K562 (cell line): ENCODE measurements at regions not wholly inside any gene's neighbourhood (a gene's known extent, or its start where the extent isn't known, plus 50 kb on each side); places are given as distances from the start of the nearest gene placed in this dataset.

Experiments used
- ATAC-seq: fragments of 200-7000 bp; cut with Tn5 transposase; 3 replicates; pipeline ENCODE4 v1.9.1; 2020; ENCODE audit warnings: moderate library complexity
- BruUV-seq: library from RNA; stranded (reverse); fragments of 400-500 nt; replicated peaks from 2 replicates; lab custom pipeline; 2021; lab: Mats Ljungman, UMichigan
- CTCF ChIA-PET: fragments of 300-600 bp; formaldehyde crosslinking; extraction: SDS; loops from one replicate; lab custom pipeline; 2021; ENCODE audit warnings: low intra/inter-chr PET ratio; lab: Yijun Ruan, JAX
- POLR2A ChIA-PET: fragments of 300-600, 350-650 bp; sonication (Branson Sonifier 250); formaldehyde crosslinking; extraction: SDS; loops from one replicate; lab custom pipeline; 2021; ENCODE audit warnings: antibody characterized with exemption, inconsistent platforms; lab: Yijun Ruan, JAX
- DNase-seq, 4 experiments: peaks; one replicate each; pipeline versions ENCODE4 v3.0.0 to v3.0.0-alpha.2; 2011 to 2018; ENCODE audit warnings: low spot score in 3 of 4, mixed read lengths in 3 of 4; ENCODE audit errors: extremely low read depth in 1 of 4
- FAIRE-seq: peaks from 2 replicates; lab custom pipeline; 2011; peaks lifted over from hg19 to GRCh38; lab: Jason Lieb, UNC
- H2AFZ ChIP-seq: 2 replicates; pipeline ENCODE4 v1.6.0; 2011; ENCODE audit warnings: low read depth, low read length, control low read depth, inconsistent platforms
- H3K27ac ChIP-seq: fragments of 200-600 bp; 3 replicates; pipeline ENCODE4 v1.8.0; 2011; ENCODE audit warnings: low read depth, mild to moderate bottlenecking, control low read depth, inconsistent platforms, low read length, moderate library complexity, mixed read lengths; ENCODE audit errors: extremely low read depth
- H3K27me3 ChIP-seq, 2 experiments: fragments of 300-600 bp in 1 of 2; 2 replicates in 1 of 2; 3 replicates in 1 of 2; pipeline versions ENCODE4 v1.6.0 to v1.8.0; 2011; ENCODE audit warnings: inconsistent platforms in 2 of 2, low read length in 2 of 2, mild to moderate bottlenecking in 1 of 2, mixed read lengths in 1 of 2, moderate library complexity in 1 of 2; ENCODE audit not compliant: control insufficient read depth in 2 of 2, insufficient read depth in 2 of 2
- H3K36me3 ChIP-seq: fragments of 300-600 bp; 3 replicates; pipeline ENCODE4 v1.8.0; 2011; ENCODE audit warnings: mild to moderate bottlenecking, low read length, inconsistent platforms; ENCODE audit not compliant: control insufficient read depth, insufficient read depth
- H3K4me1 ChIP-seq, 2 experiments: fragments of 200-600 bp in 1 of 2; replicated peaks in 1 of 2; 2 replicates in 1 of 2; 3 replicates in 1 of 2; pipeline versions ENCODE4 v1.5.1 to v1.8.0; 2011; ENCODE audit warnings: inconsistent platforms in 2 of 2, low read length in 2 of 2, mild to moderate bottlenecking in 1 of 2, mixed read lengths in 1 of 2, moderate library complexity in 1 of 2; ENCODE audit not compliant: control insufficient read depth in 2 of 2, insufficient read depth in 2 of 2
- H3K4me2 ChIP-seq: 2 replicates; pipeline ENCODE4 v1.6.1; 2011; ENCODE audit warnings: low read length, control low read depth, inconsistent platforms, mixed read lengths; ENCODE audit not compliant: insufficient read depth
- H3K4me3 ChIP-seq: fragments of 200-600 bp; sonication (generic), shearing (Covaris generic); 2 replicates; pipeline ENCODE4 v1.5.1; 2016; ENCODE audit warnings: control low read depth, inconsistent platforms
- H3K79me2 ChIP-seq: fragments of 200-600 bp; 3 replicates; pipeline ENCODE4 v1.8.0; 2011; ENCODE audit warnings: low read length, inconsistent platforms; ENCODE audit not compliant: control insufficient read depth, insufficient read depth
- H3K9ac ChIP-seq, 2 experiments: 2 replicates each; pipeline versions ENCODE4 v1.6.0 to v1.6.1; 2011; ENCODE audit warnings: low read depth in 2 of 2, low read length in 2 of 2, control low read depth in 1 of 2, inconsistent platforms in 1 of 2, mild to moderate bottlenecking in 1 of 2, mixed read lengths in 1 of 2; ENCODE audit not compliant: insufficient read depth in 1 of 2
- H3K9me1 ChIP-seq: one replicate; pipeline ENCODE4 v1.6.0; 2011; ENCODE audit warnings: inconsistent platforms, mild to moderate bottlenecking, low read length, moderate library complexity; ENCODE audit not compliant: control insufficient read depth, insufficient read depth
- H3K9me3 ChIP-seq: replicated peaks from 2 replicates; pipeline ENCODE4 v1.5.1; 2011; ENCODE audit warnings: low read depth, low read length, inconsistent platforms; ENCODE audit not compliant: control insufficient read depth, insufficient read depth
- H4K20me1 ChIP-seq: replicated peaks from 2 replicates; pipeline ENCODE4 v1.6.1; 2011; ENCODE audit warnings: low read length, inconsistent platforms, mixed read lengths; ENCODE audit not compliant: control insufficient read depth, insufficient read depth
- HNRNPH1 ChIP-seq: fragments of 200-400 bp; formaldehyde crosslinking; optimal IDR thresholded peaks from 2 replicates; pipeline ENCODE3; 2017; ENCODE audit warnings: low read depth, mild to moderate bottlenecking, low read length, moderate library complexity
- POU5F1 ChIP-seq: fragments of 150-350 bp; IDR thresholded peaks from 2 replicates; pipeline ENCODE4 v1.6.1; 2014; ENCODE audit warnings: borderline replicate concordance, low read length, low read depth, mild to moderate bottlenecking; ENCODE audit not compliant: partially characterized antibody
- RFX5 ChIP-seq: IDR thresholded peaks from 2 replicates; pipeline ENCODE4 v1.6.1; 2011; ENCODE audit warnings: low read depth, mild to moderate bottlenecking, improper control_type of control experiment, low read length
- TCF3 ChIP-seq: sonication (generic); formaldehyde crosslinking; IDR thresholded peaks from 2 replicates; pipeline ENCODE4 v1.4.0; 2020; ENCODE audit warnings: mild to moderate bottlenecking, missing genetic modification reagents
- WGBS: fragments of 100-300 bp; shearing (Covaris generic); methylation state at CpG from one replicate; pipeline ENCODE4 v1.1.6; 2016; ENCODE audit warnings: low coverage, mixed read lengths; ENCODE audit not compliant: insufficient coverage; ENCODE audit errors: missing lambda C conversion rate; 5-methylcytosine and 5-hydroxymethylcytosine counted together
- in situ Hi-C: fragments of 300-500 bp; cut with MboI; formaldehyde crosslinking; loops from 4 replicates; pipeline ENCODE4 v1.15.0; 2018; ENCODE audit warnings: inconsistent platforms, mixed read lengths
- intact Hi-C: fragments of 100-400 bp; cut with micrococcal nuclease; formaldehyde crosslinking; loops from 2 replicates; pipeline ENCODE4 v1.14.2; 2022
- TF ChIP-seq, protein P1 (sequence below): fragments of 450-650 bp; IDR thresholded peaks from 2 replicates; pipeline ENCODE4 v1.6.1; 2016
- TF ChIP-seq, protein P2 (sequence below): fragments of 250-450 bp; sonication (Bioruptor Pico); IDR thresholded peaks from 2 replicates; pipeline ENCODE4 v1.4.0; 2020; ENCODE audit warnings: mild to moderate bottlenecking
- TF ChIP-seq, protein P3 (sequence below): fragments of 450-650 bp; IDR thresholded peaks from 2 replicates; pipeline ENCODE4 v1.7.1; 2018; ENCODE audit warnings: mild to moderate bottlenecking, low read depth; ENCODE audit not compliant: partially characterized antibody

DNA sequence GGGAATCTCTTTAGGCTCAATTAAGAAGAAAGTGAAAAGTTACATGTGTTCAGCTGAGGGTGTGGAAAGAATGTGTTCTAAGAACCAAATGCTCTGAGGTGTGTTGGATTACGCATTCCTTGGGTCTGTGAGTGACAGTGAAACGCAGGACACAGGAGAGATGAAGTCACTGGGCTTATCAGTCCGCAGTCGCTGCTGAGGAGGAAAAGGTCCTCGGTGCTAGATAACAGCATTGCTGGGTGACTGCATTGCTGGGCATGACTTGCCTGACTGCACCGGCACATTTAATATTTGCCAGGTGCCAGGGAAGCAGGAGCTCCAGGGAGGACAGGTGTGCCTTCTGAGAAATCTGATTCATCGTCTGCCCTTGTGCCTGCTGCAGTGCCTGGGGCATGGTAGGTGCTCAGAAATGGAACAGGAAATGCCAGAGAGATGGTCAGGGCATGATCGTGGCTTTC is 64.4 kb upstream of the FZD10 start:
- Histone ChIP-seq H3K4me1 (no peaks in the 10 kb centered on the region), H3K4me3 (no peak overlapping the region), H2AFZ (no peak overlapping the region), H3K27ac (no peak overlapping the region), H3K4me2 (no peak overlapping the region), H3K36me3 (no peaks in the 10 kb centered on the region), H3K9me1 (no peaks in the 10 kb centered on the region), H3K9ac (no peak overlapping the region), H3K27me3 (peaks cover 0 to 29% of the 10 kb centered on the region in 2 experiments; a peak in 2 of 5 replicates), H4K20me1 (no peaks in the 10 kb centered on the region), H3K9me3 (no peaks in the 10 kb centered on the region), H3K79me2 (no peaks in the 10 kb centered on the region)
- ChIA-PET CTCF (no interaction called here), POLR2A (interaction anchor here (0.7 kb wide), 1 partner anchor 11 kb away, joined by 3 read pairs; no protein-coding TSS in a partner anchor)
- 2% methylated on average over 8 of the region's 8 CpGs for WGBS
- in situ Hi-C loops (no loop called here), intact Hi-C loops (no loop called here)
- no peak for TF ChIP-seq POU5F1
- TF ChIP-seq, protein P1, sequence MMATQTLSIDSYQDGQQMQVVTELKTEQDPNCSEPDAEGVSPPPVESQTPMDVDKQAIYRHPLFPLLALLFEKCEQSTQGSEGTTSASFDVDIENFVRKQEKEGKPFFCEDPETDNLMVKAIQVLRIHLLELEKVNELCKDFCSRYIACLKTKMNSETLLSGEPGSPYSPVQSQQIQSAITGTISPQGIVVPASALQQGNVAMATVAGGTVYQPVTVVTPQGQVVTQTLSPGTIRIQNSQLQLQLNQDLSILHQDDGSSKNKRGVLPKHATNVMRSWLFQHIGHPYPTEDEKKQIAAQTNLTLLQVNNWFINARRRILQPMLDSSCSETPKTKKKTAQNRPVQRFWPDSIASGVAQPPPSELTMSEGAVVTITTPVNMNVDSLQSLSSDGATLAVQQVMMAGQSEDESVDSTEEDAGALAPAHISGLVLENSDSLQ = peak; percentile 55
- no peak for FAIRE-seq
- DNase-seq = peak in 1 of 4 experiments; percentile 2
- ATAC-seq = no peak
- no TSS peak for BruUV-seq

DNA sequence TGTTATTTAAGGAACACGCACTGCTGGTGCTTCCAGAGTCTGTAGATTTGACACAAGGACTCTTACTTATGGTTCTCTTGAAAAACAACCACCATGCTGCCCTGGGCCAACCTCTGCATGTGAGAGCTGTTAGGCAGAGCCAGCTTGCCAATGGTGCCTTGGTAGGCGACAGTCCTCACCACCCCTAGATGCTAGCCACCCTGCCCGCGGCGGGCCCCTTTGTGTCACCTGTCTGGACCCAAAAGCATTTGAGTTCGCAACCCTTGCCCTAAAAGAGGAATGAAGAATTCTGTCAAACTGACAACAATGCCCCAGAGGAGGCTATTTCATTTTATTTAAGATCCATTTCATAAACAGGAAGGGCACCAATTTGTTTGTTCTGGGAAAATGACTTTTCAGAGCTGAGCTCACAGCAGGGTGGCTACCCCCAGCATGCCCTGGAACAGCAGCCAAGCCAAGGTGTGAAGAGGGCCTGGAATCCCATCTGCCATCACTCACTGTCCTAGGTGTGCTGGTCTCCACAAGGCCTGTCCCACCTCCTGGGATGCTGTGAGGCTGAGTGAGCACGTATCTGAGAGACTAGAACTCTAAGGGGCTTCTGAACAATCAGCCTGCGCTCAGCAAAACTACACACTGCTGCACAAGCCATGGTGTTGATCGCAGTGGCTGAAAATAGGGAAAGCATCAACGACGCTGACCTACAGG is 63.8 kb upstream of the FZD10 start:
- in situ Hi-C loops = no loop called here
- ATAC-seq (no peak), FAIRE-seq (no peak), DNase-seq (no peak)
- H3K27me3 ChIP-seq = peaks cover 0 to 29% of the 10 kb centered on the region in 2 experiments; a peak in 2 of 5 replicates
- H2AFZ ChIP-seq = no peak overlapping the region
- CTCF ChIA-PET = no interaction called here
- intact Hi-C loops = no loop called here
- H3K4me2 ChIP-seq = no peak overlapping the region
- no peaks in the 10 kb centered on the region for H3K4me1 ChIP-seq
- no peaks in the 10 kb centered on the region for H3K9me1 ChIP-seq
- H3K79me2 ChIP-seq = no peaks in the 10 kb centered on the region
- no peaks in the 10 kb centered on the region for H3K9me3 ChIP-seq
- POLR2A ChIA-PET = interaction anchor here (0.7 kb wide), 1 partner anchor 12 kb away, joined by 3 read pairs; no protein-coding TSS in a partner anchor
- H4K20me1 ChIP-seq = no peaks in the 10 kb centered on the region
- no peak overlapping the region for H3K9ac ChIP-seq
- 1% methylated on average over 11 of the region's 11 CpGs for WGBS
- H3K4me3 ChIP-seq = no peak overlapping the region
- no TSS peak for BruUV-seq
- H3K36me3 ChIP-seq = no peaks in the 10 kb centered on the region
- no peak overlapping the region for H3K27ac ChIP-seq
- no peak for TF ChIP-seq RFX5
- TF ChIP-seq, protein P2, sequence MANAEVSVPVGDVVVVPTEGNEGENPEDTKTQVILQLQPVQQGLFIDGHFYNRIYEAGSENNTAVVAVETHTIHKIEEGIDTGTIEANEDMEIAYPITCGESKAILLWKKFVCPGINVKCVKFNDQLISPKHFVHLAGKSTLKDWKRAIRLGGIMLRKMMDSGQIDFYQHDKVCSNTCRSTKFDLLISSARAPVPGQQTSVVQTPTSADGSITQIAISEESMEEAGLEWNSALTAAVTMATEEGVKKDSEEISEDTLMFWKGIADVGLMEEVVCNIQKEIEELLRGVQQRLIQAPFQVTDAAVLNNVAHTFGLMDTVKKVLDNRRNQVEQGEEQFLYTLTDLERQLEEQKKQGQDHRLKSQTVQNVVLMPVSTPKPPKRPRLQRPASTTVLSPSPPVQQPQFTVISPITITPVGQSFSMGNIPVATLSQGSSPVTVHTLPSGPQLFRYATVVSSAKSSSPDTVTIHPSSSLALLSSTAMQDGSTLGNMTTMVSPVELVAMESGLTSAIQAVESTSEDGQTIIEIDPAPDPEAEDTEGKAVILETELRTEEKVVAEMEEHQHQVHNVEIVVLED = no peak
- TF ChIP-seq, protein P3, sequence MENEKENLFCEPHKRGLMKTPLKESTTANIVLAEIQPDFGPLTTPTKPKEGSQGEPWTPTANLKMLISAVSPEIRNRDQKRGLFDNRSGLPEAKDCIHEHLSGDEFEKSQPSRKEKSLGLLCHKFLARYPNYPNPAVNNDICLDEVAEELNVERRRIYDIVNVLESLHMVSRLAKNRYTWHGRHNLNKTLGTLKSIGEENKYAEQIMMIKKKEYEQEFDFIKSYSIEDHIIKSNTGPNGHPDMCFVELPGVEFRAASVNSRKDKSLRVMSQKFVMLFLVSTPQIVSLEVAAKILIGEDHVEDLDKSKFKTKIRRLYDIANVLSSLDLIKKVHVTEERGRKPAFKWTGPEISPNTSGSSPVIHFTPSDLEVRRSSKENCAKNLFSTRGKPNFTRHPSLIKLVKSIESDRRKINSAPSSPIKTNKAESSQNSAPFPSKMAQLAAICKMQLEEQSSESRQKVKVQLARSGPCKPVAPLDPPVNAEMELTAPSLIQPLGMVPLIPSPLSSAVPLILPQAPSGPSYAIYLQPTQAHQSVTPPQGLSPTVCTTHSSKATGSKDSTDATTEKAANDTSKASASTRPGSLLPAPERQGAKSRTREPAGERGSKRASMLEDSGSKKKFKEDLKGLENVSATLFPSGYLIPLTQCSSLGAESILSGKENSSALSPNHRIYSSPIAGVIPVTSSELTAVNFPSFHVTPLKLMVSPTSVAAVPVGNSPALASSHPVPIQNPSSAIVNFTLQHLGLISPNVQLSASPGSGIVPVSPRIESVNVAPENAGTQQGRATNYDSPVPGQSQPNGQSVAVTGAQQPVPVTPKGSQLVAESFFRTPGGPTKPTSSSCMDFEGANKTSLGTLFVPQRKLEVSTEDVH = no peak
- no peak for TF ChIP-seq TCF3 (CRISPR knock-in tag)
- TF ChIP-seq HNRNPH1 = no peak
